ENCODE measurements at regions not wholly inside any gene's neighbourhood (a gene's known extent, or its start where the extent isn't known, plus 50 kb on each side); places are given as distances from the start of the nearest gene placed in this dataset.
"Not testable (repeated sequence)": the region's sequence is repeated elsewhere in the genome, so short reads cannot be mapped to it uniquely, and the experiment has no call there.

GRCh38 chr5:34188001-34188822 lies 145.2 kb upstream of the C1QTNF3 start:
- in situ Hi-C loops (cut with MboI; ENCODE audit: low sequenced_read_pairs), result loop anchor here (25.0 kb wide), 1 partner anchor 249 kb away; no protein-coding TSS in a partner anchor

GRCh38 chr5:34189246-34189645 lies 146.2 kb upstream of the C1QTNF3 start:
- in situ Hi-C loops (cut with MboI; ENCODE audit: low sequenced_read_pairs), result loop anchor here (25.0 kb wide), 1 partner anchor 248 kb away; no protein-coding TSS in a partner anchor

GRCh38 chr5:34189752-34190411 lies 146.9 kb upstream of the C1QTNF3 start:
- in situ Hi-C loops (cut with MboI; ENCODE audit: low sequenced_read_pairs), result loop anchor here (25.0 kb wide), 1 partner anchor 247 kb away; no protein-coding TSS in a partner anchor

GRCh38 chr5:34190466-34190865 lies 147.5 kb upstream of the C1QTNF3 start:
- in situ Hi-C loops (cut with MboI; ENCODE audit: low sequenced_read_pairs), result loop anchor here (25.0 kb wide), 1 partner anchor 247 kb away; no protein-coding TSS in a partner anchor

- in situ Hi-C loops (cut with MboI; ENCODE audit: low sequenced_read_pairs), result loop anchor here (25.0 kb wide), 1 partner anchor 246 kb away; no protein-coding TSS in a partner anchor
Measured at GRCh38 chr5:34191279-34191744, 148.3 kb upstream of the C1QTNF3 start.

- in situ Hi-C loops (cut with MboI; ENCODE audit: low sequenced_read_pairs), result loop anchor here (25.0 kb wide), 1 partner anchor 245 kb away; no protein-coding TSS in a partner anchor
Measured at GRCh38 chr5:34192064-34192922, 149.3 kb upstream of the C1QTNF3 start.

- in situ Hi-C loops (cut with MboI; ENCODE audit: low sequenced_read_pairs), result loop anchor here (25.0 kb wide), 1 partner anchor 244 kb away; no protein-coding TSS in a partner anchor
Measured at GRCh38 chr5:34192923-34193262, 149.9 kb upstream of the C1QTNF3 start.

- in situ Hi-C loops (cut with MboI; ENCODE audit: low sequenced_read_pairs), result loop anchor here (25.0 kb wide), 1 partner anchor 244 kb away; no protein-coding TSS in a partner anchor
Measured at GRCh38 chr5:34193297-34193696, 150.3 kb upstream of the C1QTNF3 start.

- in situ Hi-C loops (cut with MboI; ENCODE audit: low sequenced_read_pairs), result loop anchor here (25.0 kb wide), 1 partner anchor 243 kb away; no protein-coding TSS in a partner anchor
Measured at GRCh38 chr5:34193804-34194203, 150.8 kb upstream of the C1QTNF3 start.

- in situ Hi-C loops (cut with MboI; ENCODE audit: low sequenced_read_pairs), result loop anchor here (25.0 kb wide), 1 partner anchor 241 kb away; no protein-coding TSS in a partner anchor
Measured at GRCh38 chr5:34196091-34196490, 153.1 kb upstream of the C1QTNF3 start.

GRCh38 chr5:34205347-34205746 lies 162.3 kb upstream of the C1QTNF3 start:
- in situ Hi-C loops (cut with MboI; ENCODE audit: low sequenced_read_pairs), result not testable (repeated sequence)

- in situ Hi-C loops (cut with MboI; ENCODE audit: low sequenced_read_pairs), result not testable (repeated sequence)
Measured at GRCh38 chr5:34217386-34217785, 174.4 kb upstream of the C1QTNF3 start.

- in situ Hi-C loops (cut with MboI; ENCODE audit: low sequenced_read_pairs), result not testable (repeated sequence)
Measured at GRCh38 chr5:34221329-34222073, 178.5 kb upstream of the C1QTNF3 start.

- in situ Hi-C loops (cut with MboI; ENCODE audit: low sequenced_read_pairs), result not testable (repeated sequence)
Measured at GRCh38 chr5:34223158-34223557, 180.1 kb upstream of the C1QTNF3 start.

GRCh38 chr5:34230402-34230801 lies 187.4 kb upstream of the C1QTNF3 start:
- in situ Hi-C loops (cut with MboI; ENCODE audit: low sequenced_read_pairs), result not testable (repeated sequence)

GRCh38 chr5:34243802-34244201 lies 200.8 kb upstream of the C1QTNF3 start:
- in situ Hi-C loops (cut with MboI; ENCODE audit: low sequenced_read_pairs), result not testable (repeated sequence)

- in situ Hi-C loops (cut with MboI; ENCODE audit: low sequenced_read_pairs), result not testable (repeated sequence)
Measured at GRCh38 chr5:34244281-34245031, 201.4 kb upstream of the C1QTNF3 start.

GRCh38 chr5:34245032-34245394 lies 202.0 kb upstream of the C1QTNF3 start:
- in situ Hi-C loops (cut with MboI; ENCODE audit: low sequenced_read_pairs), result not testable (repeated sequence)

GRCh38 chr5:34245813-34246212 lies 202.8 kb upstream of the C1QTNF3 start:
- in situ Hi-C loops (cut with MboI; ENCODE audit: low sequenced_read_pairs), result not testable (repeated sequence)
